ENCODE measurements at regions not wholly inside any gene's neighbourhood (a gene's known extent, or its start where the extent isn't known, plus 50 kb on each side); places are given as distances from the start of the nearest gene placed in this dataset.

GRCh38 chr4:167838686-167839085 lies 253.7 kb upstream of the ANXA10 start:
- Histone ChIP-seq H4K20me1 (ENCODE audit: control insufficient read depth, extremely low read depth, insufficient read depth, low read length) (no peaks in the 10 kb centered on the region), H3K4me3 (ENCODE audit: control insufficient read depth in 2 of 3, extremely low read depth in 1 of 3, insufficient read depth in 2 of 3, low read depth in 1 of 3, low read length in 3 of 3) (no peak overlapping the region), H3K9me3 (ENCODE audit: control insufficient read depth, low read depth, low read length) (no peaks in the 10 kb centered on the region), H3K27ac (ENCODE audit: control insufficient read depth, insufficient read depth, low read length) (no peak overlapping the region), H3K27me3 (ENCODE audit: control insufficient read depth, extremely low read depth, insufficient read depth, low read length) (no peaks in the 10 kb centered on the region), H3K79me2 (ENCODE audit: control insufficient read depth, insufficient read depth, low read length) (no peaks in the 10 kb centered on the region), H3K4me2 (ENCODE audit: control insufficient read depth, extremely low read depth, insufficient read depth, low read depth, low read length) (no peak overlapping the region), H3K9me1 (ENCODE audit: control insufficient read depth, extremely low read depth, insufficient read depth, low read length) (no peaks in the 10 kb centered on the region), H3K36me3 (ENCODE audit: control insufficient read depth in 2 of 2, extremely low read depth in 1 of 2, insufficient read depth in 2 of 2, low read length in 2 of 2) (no peaks in the 10 kb centered on the region), H3K9ac (ENCODE audit: control insufficient read depth, extremely low read depth, insufficient read depth, low read length) (no peak overlapping the region), H3K4me1 (ENCODE audit: control insufficient read depth, extremely low read depth, insufficient read depth, low read length) (no peaks in the 10 kb centered on the region), H2AFZ (ENCODE audit: control insufficient read depth, low read length) (no peak overlapping the region)
- dilution Hi-C loops (cut with MboI; ENCODE audit: extremely low pct_ligation_motif_present, low sequenced_read_pairs): no loop called here
- FAIRE-seq (no peak), DNase-seq (ENCODE audit: low read depth, low spot score) (no peak)
- TF ChIP-seq, protein P1, sequence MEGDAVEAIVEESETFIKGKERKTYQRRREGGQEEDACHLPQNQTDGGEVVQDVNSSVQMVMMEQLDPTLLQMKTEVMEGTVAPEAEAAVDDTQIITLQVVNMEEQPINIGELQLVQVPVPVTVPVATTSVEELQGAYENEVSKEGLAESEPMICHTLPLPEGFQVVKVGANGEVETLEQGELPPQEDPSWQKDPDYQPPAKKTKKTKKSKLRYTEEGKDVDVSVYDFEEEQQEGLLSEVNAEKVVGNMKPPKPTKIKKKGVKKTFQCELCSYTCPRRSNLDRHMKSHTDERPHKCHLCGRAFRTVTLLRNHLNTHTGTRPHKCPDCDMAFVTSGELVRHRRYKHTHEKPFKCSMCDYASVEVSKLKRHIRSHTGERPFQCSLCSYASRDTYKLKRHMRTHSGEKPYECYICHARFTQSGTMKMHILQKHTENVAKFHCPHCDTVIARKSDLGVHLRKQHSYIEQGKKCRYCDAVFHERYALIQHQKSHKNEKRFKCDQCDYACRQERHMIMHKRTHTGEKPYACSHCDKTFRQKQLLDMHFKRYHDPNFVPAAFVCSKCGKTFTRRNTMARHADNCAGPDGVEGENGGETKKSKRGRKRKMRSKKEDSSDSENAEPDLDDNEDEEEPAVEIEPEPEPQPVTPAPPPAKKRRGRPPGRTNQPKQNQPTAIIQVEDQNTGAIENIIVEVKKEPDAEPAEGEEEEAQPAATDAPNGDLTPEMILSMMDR (optimal IDR thresholded peaks at IDR 0.05 in 1 of 3, IDR thresholded peaks at IDR 0.05 in 1 of 3, conservative IDR thresholded peaks at IDR 0.05 in 1 of 3; ENCODE audit: extremely low read depth in 1 of 3, insufficient read depth in 2 of 3, low read length in 3 of 3): no peak
- no peak for TF ChIP-seq EZH2 (IDR thresholded peaks at IDR 0.05; ENCODE audit: low read length)

GRCh38 chr4:167842487-167842886 lies 249.8 kb upstream of the ANXA10 start:
- H3K9ac ChIP-seq (ENCODE audit: control insufficient read depth, extremely low read depth, insufficient read depth, low read length): no peak overlapping the region
- no peak overlapping the region for H2AFZ ChIP-seq (ENCODE audit: control insufficient read depth, low read length)
- TF ChIP-seq EZH2 (IDR thresholded peaks at IDR 0.05; ENCODE audit: low read length): no peak
- TF ChIP-seq, protein P1 (optimal IDR thresholded peaks at IDR 0.05 in 1 of 3, IDR thresholded peaks at IDR 0.05 in 1 of 3, conservative IDR thresholded peaks at IDR 0.05 in 1 of 3; ENCODE audit: extremely low read depth in 1 of 3, insufficient read depth in 2 of 3, low read length in 3 of 3): no peak

More at GRCh38 chr4:167842487-167842886, 249.8 kb upstream of the ANXA10 start:
- H3K27ac ChIP-seq (ENCODE audit: control insufficient read depth, insufficient read depth, low read length): no peak overlapping the region
- FAIRE-seq (no peak), DNase-seq (ENCODE audit: low read depth, low spot score) (no peak)
- H3K79me2 ChIP-seq (ENCODE audit: control insufficient read depth, insufficient read depth, low read length): no peaks in the 10 kb centered on the region
- dilution Hi-C loops (cut with MboI; ENCODE audit: extremely low pct_ligation_motif_present, low sequenced_read_pairs): no loop called here
- H3K4me3 ChIP-seq (ENCODE audit: control insufficient read depth in 2 of 3, extremely low read depth in 1 of 3, insufficient read depth in 2 of 3, low read depth in 1 of 3, low read length in 3 of 3): no peak overlapping the region
- no peaks in the 10 kb centered on the region for H3K9me1 ChIP-seq (ENCODE audit: control insufficient read depth, extremely low read depth, insufficient read depth, low read length)
- H3K4me2 ChIP-seq (ENCODE audit: control insufficient read depth, extremely low read depth, insufficient read depth, low read depth, low read length): no peak overlapping the region
- H3K4me1 ChIP-seq (ENCODE audit: control insufficient read depth, extremely low read depth, insufficient read depth, low read length): no peaks in the 10 kb centered on the region
- no peaks in the 10 kb centered on the region for H4K20me1 ChIP-seq (ENCODE audit: control insufficient read depth, extremely low read depth, insufficient read depth, low read length)
- H3K9me3 ChIP-seq (ENCODE audit: control insufficient read depth, low read depth, low read length): no peaks in the 10 kb centered on the region
- no peaks in the 10 kb centered on the region for H3K27me3 ChIP-seq (ENCODE audit: control insufficient read depth, extremely low read depth, insufficient read depth, low read length)
- no peaks in the 10 kb centered on the region for H3K36me3 ChIP-seq (ENCODE audit: control insufficient read depth in 2 of 2, extremely low read depth in 1 of 2, insufficient read depth in 2 of 2, low read length in 2 of 2)

Measured in keratinocyte (primary cell).